ENCODE measurements at regions not wholly inside any gene's neighbourhood (a gene's known extent, or its start where the extent isn't known, plus 50 kb on each side); places are given as distances from the start of the nearest gene placed in this dataset.

- no peak for DNase-seq (ENCODE audit: low read depth, low spot score)
- Histone ChIP-seq H3K27ac (no peak overlapping the region), H3K9me3 (ENCODE audit: low read depth, low read length) (no peaks in the 10 kb centered on the region), H3K36me3 (ENCODE audit: insufficient read depth, low read length) (no peaks in the 10 kb centered on the region), H3K9ac (ENCODE audit: insufficient read length) (no peak overlapping the region), H3K4me3 (no peak overlapping the region)
- no peak for TF ChIP-seq FOXP2 (optimal IDR thresholded peaks at IDR 0.05; ENCODE audit: control extremely low read depth, extremely low read length, insufficient read depth)
- no peak for TF ChIP-seq POLR2AphosphoS5 (IDR thresholded peaks at IDR 0.05; ENCODE audit: borderline replicate concordance, low read depth, low read length)
- no peak for TF ChIP-seq EZH2 (IDR thresholded peaks at IDR 0.05)
These were observed 113.9 kb upstream of the NAA20 start for GRCh38 chr20:19903168-19903811.

GRCh38 chr20:19907326-19908056 is 109.7 kb upstream of the NAA20 start:
- DNase-seq (ENCODE audit: low read depth, low spot score) = no peak
- no peaks in the 10 kb centered on the region for H3K36me3 ChIP-seq (ENCODE audit: insufficient read depth, low read length)
- H3K9me3 ChIP-seq (ENCODE audit: low read depth, low read length) = no peaks in the 10 kb centered on the region
- TF ChIP-seq EZH2 (IDR thresholded peaks at IDR 0.05) = no peak
- TF ChIP-seq FOXP2 (optimal IDR thresholded peaks at IDR 0.05; ENCODE audit: control extremely low read depth, extremely low read length, insufficient read depth) = no peak
- H3K9ac ChIP-seq (ENCODE audit: insufficient read length) = no peak overlapping the region
- no peak overlapping the region for H3K4me3 ChIP-seq
- no peak overlapping the region for H3K27ac ChIP-seq

GRCh38 chr20:19908576-19908975 is 108.6 kb upstream of the NAA20 start:
- Histone ChIP-seq H3K9me3 (ENCODE audit: low read depth, low read length) (no peaks in the 10 kb centered on the region), H3K9ac (ENCODE audit: insufficient read length) (no peak overlapping the region), H3K4me3 (no peak overlapping the region), H3K27ac (no peak overlapping the region), H3K36me3 (ENCODE audit: insufficient read depth, low read length) (no peaks in the 10 kb centered on the region)
- TF ChIP-seq POLR2AphosphoS5 (IDR thresholded peaks at IDR 0.05; ENCODE audit: borderline replicate concordance, low read depth, low read length) = no peak
- TF ChIP-seq EZH2 (IDR thresholded peaks at IDR 0.05) = no peak
- TF ChIP-seq FOXP2 (optimal IDR thresholded peaks at IDR 0.05; ENCODE audit: control extremely low read depth, extremely low read length, insufficient read depth) = no peak
- DNase-seq (ENCODE audit: low read depth, low spot score) = no peak

- Histone ChIP-seq H3K4me3 (no peak overlapping the region), H3K27ac (no peak overlapping the region), H3K9ac (ENCODE audit: insufficient read length) (no peak overlapping the region), H3K9me3 (ENCODE audit: low read depth, low read length) (no peaks in the 10 kb centered on the region), H3K36me3 (ENCODE audit: insufficient read depth, low read length) (no peaks in the 10 kb centered on the region)
- TF ChIP-seq EZH2 (IDR thresholded peaks at IDR 0.05) (no peak), FOXP2 (optimal IDR thresholded peaks at IDR 0.05; ENCODE audit: control extremely low read depth, extremely low read length, insufficient read depth) (no peak), POLR2AphosphoS5 (IDR thresholded peaks at IDR 0.05; ENCODE audit: borderline replicate concordance, low read depth, low read length) (no peak)
- no peak for DNase-seq (ENCODE audit: low read depth, low spot score)
These were observed 107.4 kb upstream of the NAA20 start for GRCh38 chr20:19909725-19910124.

GRCh38 chr20:19911810-19912382 is 105.3 kb upstream of the NAA20 start:
- Histone ChIP-seq H3K4me3 (no peak overlapping the region), H3K36me3 (ENCODE audit: insufficient read depth, low read length) (no peaks in the 10 kb centered on the region), H3K27ac (no peak overlapping the region)

GRCh38 chr20:19913349-19913748 is 103.8 kb upstream of the NAA20 start:
- no peaks in the 10 kb centered on the region for H3K36me3 ChIP-seq (ENCODE audit: insufficient read depth, low read length)
- no peak for TF ChIP-seq POLR2AphosphoS5 (IDR thresholded peaks at IDR 0.05; ENCODE audit: borderline replicate concordance, low read depth, low read length)
- TF ChIP-seq FOXP2 (optimal IDR thresholded peaks at IDR 0.05; ENCODE audit: control extremely low read depth, extremely low read length, insufficient read depth) = no peak
- no peak for TF ChIP-seq EZH2 (IDR thresholded peaks at IDR 0.05)
- no peak overlapping the region for H3K4me3 ChIP-seq
- no peak overlapping the region for H3K9ac ChIP-seq (ENCODE audit: insufficient read length)
- DNase-seq (ENCODE audit: low read depth, low spot score) = no peak
- no peak overlapping the region for H3K27ac ChIP-seq
- no peaks in the 10 kb centered on the region for H3K9me3 ChIP-seq (ENCODE audit: low read depth, low read length)

More at GRCh38 chr20:19911810-19912382, 105.3 kb upstream of the NAA20 start:
- DNase-seq (ENCODE audit: low read depth, low spot score) = no peak
- Histone ChIP-seq H3K9me3 (ENCODE audit: low read depth, low read length) (no peaks in the 10 kb centered on the region), H3K9ac (ENCODE audit: insufficient read length) (no peak overlapping the region)
- TF ChIP-seq EZH2 (IDR thresholded peaks at IDR 0.05) = no peak
- no peak for TF ChIP-seq POLR2AphosphoS5 (IDR thresholded peaks at IDR 0.05; ENCODE audit: borderline replicate concordance, low read depth, low read length)
- no peak for TF ChIP-seq FOXP2 (optimal IDR thresholded peaks at IDR 0.05; ENCODE audit: control extremely low read depth, extremely low read length, insufficient read depth)

- Histone ChIP-seq H3K27ac (no peak overlapping the region), H3K4me3 (no peak overlapping the region), H3K9ac (ENCODE audit: insufficient read length) (no peak overlapping the region), H3K9me3 (ENCODE audit: low read depth, low read length) (no peaks in the 10 kb centered on the region), H3K36me3 (ENCODE audit: insufficient read depth, low read length) (no peaks in the 10 kb centered on the region)
- TF ChIP-seq FOXP2 (optimal IDR thresholded peaks at IDR 0.05; ENCODE audit: control extremely low read depth, extremely low read length, insufficient read depth) (no peak), EZH2 (IDR thresholded peaks at IDR 0.05) (no peak), POLR2AphosphoS5 (IDR thresholded peaks at IDR 0.05; ENCODE audit: borderline replicate concordance, low read depth, low read length) (no peak)
- no peak for DNase-seq (ENCODE audit: low read depth, low spot score)
These were observed 103.1 kb upstream of the NAA20 start for GRCh38 chr20:19913927-19914614.
